K562 (cell line): ENCODE measurements at regions not wholly inside any gene's neighbourhood (a gene's known extent, or its start where the extent isn't known, plus 50 kb on each side); places are given as distances from the start of the nearest gene placed in this dataset.

Experiments
- ATAC-seq: fragments of 200-7000 bp; cut with Tn5 transposase; 3 replicates; pipeline ENCODE4 v1.9.1; 2020; ENCODE audit warnings: moderate library complexity
- BruUV-seq: library from RNA; stranded (reverse); fragments of 400-500 nt; replicated peaks from 2 replicates; lab custom pipeline; 2021; lab: Mats Ljungman, UMichigan
- CTCF ChIA-PET: fragments of 300-600 bp; formaldehyde crosslinking; extraction: SDS; loops from one replicate; lab custom pipeline; 2021; ENCODE audit warnings: low intra/inter-chr PET ratio; lab: Yijun Ruan, JAX
- POLR2A ChIA-PET: fragments of 300-600, 350-650 bp; sonication (Branson Sonifier 250); formaldehyde crosslinking; extraction: SDS; loops from one replicate; lab custom pipeline; 2021; ENCODE audit warnings: antibody characterized with exemption, inconsistent platforms; lab: Yijun Ruan, JAX
- DNase-seq, 4 experiments: peaks; one replicate each; pipeline versions ENCODE4 v3.0.0 to v3.0.0-alpha.2; 2011 to 2018; ENCODE audit warnings: low spot score in 3 of 4, mixed read lengths in 3 of 4; ENCODE audit errors: extremely low read depth in 1 of 4
- FAIRE-seq: peaks from 2 replicates; lab custom pipeline; 2011; peaks lifted over from hg19 to GRCh38; lab: Jason Lieb, UNC
- H2AFZ ChIP-seq: 2 replicates; pipeline ENCODE4 v1.6.0; 2011; ENCODE audit warnings: low read depth, low read length, control low read depth, inconsistent platforms
- H3K27ac ChIP-seq: fragments of 200-600 bp; 3 replicates; pipeline ENCODE4 v1.8.0; 2011; ENCODE audit warnings: low read depth, mild to moderate bottlenecking, control low read depth, inconsistent platforms, low read length, moderate library complexity, mixed read lengths; ENCODE audit errors: extremely low read depth
- H3K27me3 ChIP-seq, 2 experiments: fragments of 300-600 bp in 1 of 2; 2 replicates in 1 of 2; 3 replicates in 1 of 2; pipeline versions ENCODE4 v1.6.0 to v1.8.0; 2011; ENCODE audit warnings: inconsistent platforms in 2 of 2, low read length in 2 of 2, mild to moderate bottlenecking in 1 of 2, mixed read lengths in 1 of 2, moderate library complexity in 1 of 2; ENCODE audit not compliant: control insufficient read depth in 2 of 2, insufficient read depth in 2 of 2
- H3K36me3 ChIP-seq: fragments of 300-600 bp; 3 replicates; pipeline ENCODE4 v1.8.0; 2011; ENCODE audit warnings: mild to moderate bottlenecking, low read length, inconsistent platforms; ENCODE audit not compliant: control insufficient read depth, insufficient read depth
- H3K4me1 ChIP-seq, 2 experiments: fragments of 200-600 bp in 1 of 2; replicated peaks in 1 of 2; 2 replicates in 1 of 2; 3 replicates in 1 of 2; pipeline versions ENCODE4 v1.5.1 to v1.8.0; 2011; ENCODE audit warnings: inconsistent platforms in 2 of 2, low read length in 2 of 2, mild to moderate bottlenecking in 1 of 2, mixed read lengths in 1 of 2, moderate library complexity in 1 of 2; ENCODE audit not compliant: control insufficient read depth in 2 of 2, insufficient read depth in 2 of 2
- H3K4me2 ChIP-seq: 2 replicates; pipeline ENCODE4 v1.6.1; 2011; ENCODE audit warnings: low read length, control low read depth, inconsistent platforms, mixed read lengths; ENCODE audit not compliant: insufficient read depth
- H3K4me3 ChIP-seq: fragments of 200-600 bp; sonication (generic), shearing (Covaris generic); 2 replicates; pipeline ENCODE4 v1.5.1; 2016; ENCODE audit warnings: control low read depth, inconsistent platforms
- H3K79me2 ChIP-seq: fragments of 200-600 bp; 3 replicates; pipeline ENCODE4 v1.8.0; 2011; ENCODE audit warnings: low read length, inconsistent platforms; ENCODE audit not compliant: control insufficient read depth, insufficient read depth
- H3K9ac ChIP-seq, 2 experiments: 2 replicates each; pipeline versions ENCODE4 v1.6.0 to v1.6.1; 2011; ENCODE audit warnings: low read depth in 2 of 2, low read length in 2 of 2, control low read depth in 1 of 2, inconsistent platforms in 1 of 2, mild to moderate bottlenecking in 1 of 2, mixed read lengths in 1 of 2; ENCODE audit not compliant: insufficient read depth in 1 of 2
- H3K9me1 ChIP-seq: one replicate; pipeline ENCODE4 v1.6.0; 2011; ENCODE audit warnings: inconsistent platforms, mild to moderate bottlenecking, low read length, moderate library complexity; ENCODE audit not compliant: control insufficient read depth, insufficient read depth
- H3K9me3 ChIP-seq: replicated peaks from 2 replicates; pipeline ENCODE4 v1.5.1; 2011; ENCODE audit warnings: low read depth, low read length, inconsistent platforms; ENCODE audit not compliant: control insufficient read depth, insufficient read depth
- H4K20me1 ChIP-seq: replicated peaks from 2 replicates; pipeline ENCODE4 v1.6.1; 2011; ENCODE audit warnings: low read length, inconsistent platforms, mixed read lengths; ENCODE audit not compliant: control insufficient read depth, insufficient read depth
- PHTF2 ChIP-seq: fragments of 250-450 bp; sonication (Bioruptor Pico); IDR thresholded peaks from 2 replicates; pipeline ENCODE4 v1.5.0; 2021; ENCODE audit warnings: mild to moderate bottlenecking
- PML ChIP-seq: IDR thresholded peaks from 2 replicates; pipeline ENCODE4 v1.6.1; 2012; ENCODE audit warnings: low read length, inconsistent platforms
- U2AF1 ChIP-seq: fragments of 200-400 bp; formaldehyde crosslinking; optimal IDR thresholded peaks from 2 replicates; pipeline ENCODE3; 2017; ENCODE audit warnings: mild to moderate bottlenecking, low read depth, low read length, moderate library complexity
- WGBS: fragments of 100-300 bp; shearing (Covaris generic); methylation state at CpG from one replicate; pipeline ENCODE4 v1.1.6; 2016; ENCODE audit warnings: low coverage, mixed read lengths; ENCODE audit not compliant: insufficient coverage; ENCODE audit errors: missing lambda C conversion rate; 5-methylcytosine and 5-hydroxymethylcytosine counted together
- in situ Hi-C: fragments of 300-500 bp; cut with MboI; formaldehyde crosslinking; loops from 4 replicates; pipeline ENCODE4 v1.15.0; 2018; ENCODE audit warnings: inconsistent platforms, mixed read lengths
- intact Hi-C: fragments of 100-400 bp; cut with micrococcal nuclease; formaldehyde crosslinking; loops from 2 replicates; pipeline ENCODE4 v1.14.2; 2022
- TF ChIP-seq, protein P1 (sequence below): fragments of 250-450 bp; sonication (Bioruptor Pico); IDR thresholded peaks from 2 replicates; pipeline ENCODE4 v1.5.1; 2021; ENCODE audit warnings: mild to moderate bottlenecking
- TF ChIP-seq, protein P2 (sequence below): fragments of 250-450 bp; sonication (Bioruptor Pico); IDR thresholded peaks from 2 replicates; pipeline ENCODE4 v1.6.1; 2021; ENCODE audit warnings: mild to moderate bottlenecking
- TF ChIP-seq, protein P3 (sequence below): sonication (generic); formaldehyde crosslinking; IDR thresholded peaks from 2 replicates; pipeline ENCODE4 v1.8.0; 2023; ENCODE audit warnings: missing genetic modification reagents, mild to moderate bottlenecking, borderline replicate concordance

DNA sequence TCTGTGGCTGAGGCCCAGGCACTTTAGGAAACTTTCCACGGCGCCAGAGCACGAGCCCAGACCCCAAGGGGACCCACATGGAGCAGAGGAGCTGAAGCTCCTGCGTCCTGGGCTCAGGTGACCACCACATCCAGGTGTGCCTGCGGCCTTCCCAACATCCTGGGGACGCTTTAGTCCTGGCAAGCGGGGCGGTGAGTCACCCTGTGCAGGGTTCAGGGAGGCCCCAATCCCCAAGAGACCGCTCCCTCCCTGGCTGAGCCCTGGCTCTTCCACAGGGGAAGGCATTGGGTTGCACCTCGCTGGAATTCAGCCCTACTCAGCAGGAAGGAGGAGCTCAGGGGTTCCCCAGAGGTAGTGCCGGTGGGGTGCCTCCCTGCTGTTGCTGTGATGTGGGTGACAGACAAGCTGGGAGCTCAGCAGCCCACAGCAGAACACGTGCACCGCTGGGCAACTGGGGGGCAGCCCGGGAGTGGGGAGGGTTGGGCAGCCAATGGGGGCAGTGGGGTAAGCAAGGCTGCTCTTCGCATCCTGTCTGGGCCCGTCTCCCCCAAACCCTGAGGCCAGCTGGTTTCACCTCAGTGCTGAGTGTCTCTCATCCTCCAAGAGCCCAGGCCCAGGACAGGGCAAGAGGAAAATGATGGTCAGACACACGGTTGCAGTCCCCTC is 802.8 kb downstream of the BRD1 start:
- Histone ChIP-seq H4K20me1 (no peaks in the 10 kb centered on the region), H3K27me3 (peaks cover 0 to 22% of the 10 kb centered on the region in 2 experiments; a peak in 2 of 5 replicates), H3K27ac (no peak overlapping the region), H3K4me1 (no peaks in the 10 kb centered on the region), H3K36me3 (no peaks in the 10 kb centered on the region), H2AFZ (no peak overlapping the region), H3K79me2 (no peaks in the 10 kb centered on the region), H3K9me1 (no peaks in the 10 kb centered on the region), H3K9me3 (no peaks in the 10 kb centered on the region), H3K4me2 (no peak overlapping the region), H3K9ac (no peak overlapping the region), H3K4me3 (no peak overlapping the region)
- WGBS, result 4% methylated on average over 13 of the region's 17 CpGs
- no peak for ATAC-seq
- intact Hi-C loops (no loop called here), in situ Hi-C loops (loop anchor here (25.0 kb wide), 1 partner anchor 287 kb away; no protein-coding TSS in a partner anchor)
- ChIA-PET CTCF (no interaction called here), POLR2A (no interaction called here)
- no peak for FAIRE-seq
- no peak for DNase-seq
- no TSS peak for BruUV-seq
- TF ChIP-seq, protein P1, sequence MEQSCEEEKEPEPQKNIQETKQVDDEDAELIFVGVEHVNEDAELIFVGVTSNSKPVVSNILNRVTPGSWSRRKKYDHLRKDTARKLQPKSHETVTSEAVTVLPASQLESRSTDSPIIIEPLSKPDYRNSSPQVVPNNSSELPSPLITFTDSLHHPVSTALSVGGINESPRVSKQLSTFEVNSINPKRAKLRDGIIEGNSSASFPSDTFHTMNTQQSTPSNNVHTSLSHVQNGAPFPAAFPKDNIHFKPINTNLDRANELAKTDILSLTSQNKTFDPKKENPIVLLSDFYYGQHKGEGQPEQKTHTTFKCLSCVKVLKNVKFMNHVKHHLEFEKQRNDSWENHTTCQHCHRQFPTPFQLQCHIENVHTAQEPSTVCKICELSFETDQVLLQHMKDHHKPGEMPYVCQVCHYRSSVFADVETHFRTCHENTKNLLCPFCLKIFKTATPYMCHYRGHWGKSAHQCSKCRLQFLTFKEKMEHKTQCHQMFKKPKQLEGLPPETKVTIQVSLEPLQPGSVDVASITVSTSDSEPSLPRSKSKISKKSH, result no peak
- TF ChIP-seq PHTF2 (CRISPR knock-in tag) (no peak), PML (no peak), U2AF1 (no peak)
- TF ChIP-seq, protein P2, sequence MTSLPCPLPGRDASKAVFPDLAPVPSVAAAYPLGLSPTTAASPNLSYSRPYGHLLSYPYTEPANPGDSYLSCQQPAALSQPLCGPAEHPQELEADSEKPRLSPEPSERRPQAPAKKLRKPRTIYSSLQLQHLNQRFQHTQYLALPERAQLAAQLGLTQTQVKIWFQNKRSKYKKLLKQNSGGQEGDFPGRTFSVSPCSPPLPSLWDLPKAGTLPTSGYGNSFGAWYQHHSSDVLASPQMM, result no peak
- TF ChIP-seq, protein P3, sequence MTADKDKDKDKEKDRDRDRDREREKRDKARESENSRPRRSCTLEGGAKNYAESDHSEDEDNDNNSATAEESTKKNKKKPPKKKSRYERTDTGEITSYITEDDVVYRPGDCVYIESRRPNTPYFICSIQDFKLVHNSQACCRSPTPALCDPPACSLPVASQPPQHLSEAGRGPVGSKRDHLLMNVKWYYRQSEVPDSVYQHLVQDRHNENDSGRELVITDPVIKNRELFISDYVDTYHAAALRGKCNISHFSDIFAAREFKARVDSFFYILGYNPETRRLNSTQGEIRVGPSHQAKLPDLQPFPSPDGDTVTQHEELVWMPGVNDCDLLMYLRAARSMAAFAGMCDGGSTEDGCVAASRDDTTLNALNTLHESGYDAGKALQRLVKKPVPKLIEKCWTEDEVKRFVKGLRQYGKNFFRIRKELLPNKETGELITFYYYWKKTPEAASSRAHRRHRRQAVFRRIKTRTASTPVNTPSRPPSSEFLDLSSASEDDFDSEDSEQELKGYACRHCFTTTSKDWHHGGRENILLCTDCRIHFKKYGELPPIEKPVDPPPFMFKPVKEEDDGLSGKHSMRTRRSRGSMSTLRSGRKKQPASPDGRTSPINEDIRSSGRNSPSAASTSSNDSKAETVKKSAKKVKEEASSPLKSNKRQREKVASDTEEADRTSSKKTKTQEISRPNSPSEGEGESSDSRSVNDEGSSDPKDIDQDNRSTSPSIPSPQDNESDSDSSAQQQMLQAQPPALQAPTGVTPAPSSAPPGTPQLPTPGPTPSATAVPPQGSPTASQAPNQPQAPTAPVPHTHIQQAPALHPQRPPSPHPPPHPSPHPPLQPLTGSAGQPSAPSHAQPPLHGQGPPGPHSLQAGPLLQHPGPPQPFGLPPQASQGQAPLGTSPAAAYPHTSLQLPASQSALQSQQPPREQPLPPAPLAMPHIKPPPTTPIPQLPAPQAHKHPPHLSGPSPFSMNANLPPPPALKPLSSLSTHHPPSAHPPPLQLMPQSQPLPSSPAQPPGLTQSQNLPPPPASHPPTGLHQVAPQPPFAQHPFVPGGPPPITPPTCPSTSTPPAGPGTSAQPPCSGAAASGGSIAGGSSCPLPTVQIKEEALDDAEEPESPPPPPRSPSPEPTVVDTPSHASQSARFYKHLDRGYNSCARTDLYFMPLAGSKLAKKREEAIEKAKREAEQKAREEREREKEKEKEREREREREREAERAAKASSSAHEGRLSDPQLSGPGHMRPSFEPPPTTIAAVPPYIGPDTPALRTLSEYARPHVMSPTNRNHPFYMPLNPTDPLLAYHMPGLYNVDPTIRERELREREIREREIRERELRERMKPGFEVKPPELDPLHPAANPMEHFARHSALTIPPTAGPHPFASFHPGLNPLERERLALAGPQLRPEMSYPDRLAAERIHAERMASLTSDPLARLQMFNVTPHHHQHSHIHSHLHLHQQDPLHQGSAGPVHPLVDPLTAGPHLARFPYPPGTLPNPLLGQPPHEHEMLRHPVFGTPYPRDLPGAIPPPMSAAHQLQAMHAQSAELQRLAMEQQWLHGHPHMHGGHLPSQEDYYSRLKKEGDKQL (CRISPR knock-in tag), result no peak
